ENCODE measurements at regions not wholly inside any gene's neighbourhood (a gene's known extent, or its start where the extent isn't known, plus 50 kb on each side); places are given as distances from the start of the nearest gene placed in this dataset.

DNA sequence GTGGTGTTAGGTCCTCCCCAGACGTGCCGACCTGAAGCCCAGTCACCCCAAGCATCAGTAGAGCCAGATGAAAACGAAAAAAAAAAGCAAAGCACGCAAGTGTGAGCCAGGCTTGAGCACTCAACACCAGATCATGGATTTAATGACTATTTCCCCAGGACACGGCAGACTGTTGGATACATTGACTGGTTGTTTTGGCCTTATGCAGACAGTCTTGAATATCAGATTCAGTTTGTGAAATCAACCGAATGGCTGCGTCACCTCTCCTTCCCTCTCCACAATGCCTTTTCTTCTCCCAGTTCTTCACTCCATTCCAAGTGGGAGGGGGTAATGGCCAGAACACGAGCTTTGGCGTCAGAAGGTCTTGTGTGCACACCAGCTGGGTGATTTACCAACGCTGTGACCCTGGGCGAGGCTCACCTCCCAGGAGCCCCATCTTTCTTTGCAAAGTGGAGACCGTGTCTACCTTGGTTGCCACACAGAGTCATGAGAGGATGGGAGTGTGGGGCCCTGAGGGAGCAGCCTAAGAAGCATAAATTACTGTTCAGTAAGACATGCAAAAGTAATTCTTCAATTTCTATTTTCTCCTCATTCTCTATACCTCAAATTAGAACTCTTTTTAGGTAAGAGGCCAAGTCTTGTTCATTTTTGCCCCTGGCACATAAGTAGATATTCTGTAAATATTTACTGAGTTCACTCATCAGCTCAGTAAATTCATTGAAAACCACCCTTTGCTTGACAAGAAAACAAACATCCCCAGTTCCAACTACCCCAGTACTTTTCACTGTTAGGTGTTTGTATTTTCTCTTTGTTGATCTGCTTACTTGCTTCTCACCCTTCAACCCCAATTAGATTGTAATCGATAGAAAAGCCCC, 181.1 kb upstream of the COPS8 start:
- TF ChIP-seq FOXM1 (IDR thresholded peaks at IDR 0.05; ENCODE audit: borderline replicate concordance) (no peak), BHLHE40 (IDR thresholded peaks at IDR 0.05; ENCODE audit: borderline replicate concordance) (no peak), SP1 (IDR thresholded peaks at IDR 0.05) (no peak), SUZ12 (IDR thresholded peaks at IDR 0.05) (no peak), ZNF384 (IDR thresholded peaks at IDR 0.05) (no peak), FOXK2 (IDR thresholded peaks at IDR 0.05) (no peak), PKNOX1 (IDR thresholded peaks at IDR 0.05) (no peak), FOXA1 (IDR thresholded peaks at IDR 0.05) (no peak)

Data from HEK293T (cell line).